ENCODE measurements at regions not wholly inside any gene's neighbourhood (a gene's known extent, or its start where the extent isn't known, plus 50 kb on each side); places are given as distances from the start of the nearest gene placed in this dataset.

- Mint-ChIP-seq H3K27me3 (no peaks in the 10 kb centered on the region), H3K9me3 (no peaks in the 10 kb centered on the region), H3K36me3 (ENCODE audit: low read depth) (no peaks in the 10 kb centered on the region), H3K4me1 (no peaks in the 10 kb centered on the region), H3K27ac (no peak overlapping the region), H3K4me3 (no peak overlapping the region)
- POLR2A ChIA-PET, result no interaction called here
- no peak for DNase-seq
- CTCF ChIA-PET, result no interaction called here
These were observed 505.1 kb downstream of the IRX1 start for GRCh38 chr5:4100739-4101138.

- Mint-ChIP-seq H3K4me1 (no peaks in the 10 kb centered on the region), H3K36me3 (ENCODE audit: low read depth) (no peaks in the 10 kb centered on the region), H3K27me3 (no peaks in the 10 kb centered on the region), H3K27ac (no peak overlapping the region), H3K4me3 (no peak overlapping the region), H3K9me3 (no peaks in the 10 kb centered on the region)
- DNase-seq, result no peak
- POLR2A ChIA-PET, result no interaction called here
- CTCF ChIA-PET, result interaction anchor here (0.7 kb wide), 1 partner anchor 80 kb away, joined by 6 read pairs; no protein-coding TSS in a partner anchor
These were observed 505.6 kb downstream of the IRX1 start for GRCh38 chr5:4101189-4101588.

GRCh38 chr5:4104831-4105597, 509.4 kb downstream of the IRX1 start:
- ChIA-PET CTCF (interaction anchor here (0.6 kb wide), 1 partner anchor 65 kb away, joined by 3 read pairs; no protein-coding TSS in a partner anchor), POLR2A (no interaction called here)
- Mint-ChIP-seq H3K36me3 (ENCODE audit: low read depth) (no peaks in the 10 kb centered on the region), H3K27ac (no peak overlapping the region), H3K4me3 (no peak overlapping the region), H3K4me1 (no peaks in the 10 kb centered on the region), H3K9me3 (no peaks in the 10 kb centered on the region), H3K27me3 (no peaks in the 10 kb centered on the region)
- no peak for DNase-seq

- Mint-ChIP-seq H3K9me3 (no peaks in the 10 kb centered on the region), H3K36me3 (ENCODE audit: low read depth) (no peaks in the 10 kb centered on the region), H3K4me1 (no peaks in the 10 kb centered on the region), H3K27ac (no peak overlapping the region), H3K27me3 (no peaks in the 10 kb centered on the region), H3K4me3 (no peak overlapping the region)
- no peak for DNase-seq
- CTCF ChIA-PET, result no interaction called here
- POLR2A ChIA-PET, result no interaction called here
These were observed 513.1 kb downstream of the IRX1 start for GRCh38 chr5:4108690-4109089.

GRCh38 chr5:4113426-4113825, 517.8 kb downstream of the IRX1 start:
- Mint-ChIP-seq H3K4me3 (no peak overlapping the region), H3K9me3 (peaks cover 3% of the 10 kb centered on the region), H3K27ac (no peak overlapping the region), H3K4me1 (no peaks in the 10 kb centered on the region), H3K36me3 (ENCODE audit: low read depth) (no peaks in the 10 kb centered on the region), H3K27me3 (no peaks in the 10 kb centered on the region)
- no peak for DNase-seq
- ChIA-PET POLR2A (no interaction called here), CTCF (no interaction called here)

GRCh38 chr5:4113905-4114304, 518.3 kb downstream of the IRX1 start:
- Mint-ChIP-seq H3K4me3 (no peak overlapping the region), H3K36me3 (ENCODE audit: low read depth) (no peaks in the 10 kb centered on the region), H3K27ac (no peak overlapping the region), H3K4me1 (no peaks in the 10 kb centered on the region), H3K27me3 (no peaks in the 10 kb centered on the region), H3K9me3 (peaks cover 3% of the 10 kb centered on the region)
- POLR2A ChIA-PET, result no interaction called here
- CTCF ChIA-PET, result no interaction called here
- no peak for DNase-seq

- H3K9me3 Mint-ChIP-seq, result peaks cover 3% of the 10 kb centered on the region
These were observed 518.8 kb downstream of the IRX1 start for GRCh38 chr5:4114452-4114851.

GRCh38 chr5:4116834-4117233, 521.2 kb downstream of the IRX1 start:
- Mint-ChIP-seq H3K36me3 (ENCODE audit: low read depth) (no peaks in the 10 kb centered on the region), H3K4me3 (no peak overlapping the region), H3K27me3 (no peaks in the 10 kb centered on the region), H3K27ac (no peak overlapping the region), H3K4me1 (no peaks in the 10 kb centered on the region), H3K9me3 (peaks cover 8% of the 10 kb centered on the region)
- CTCF ChIA-PET, result no interaction called here
- POLR2A ChIA-PET, result no interaction called here
- DNase-seq, result no peak

More at GRCh38 chr5:4114452-4114851, 518.8 kb downstream of the IRX1 start:
- H3K4me1 Mint-ChIP-seq, result no peaks in the 10 kb centered on the region
- H3K4me3 Mint-ChIP-seq, result no peak overlapping the region
- H3K27me3 Mint-ChIP-seq, result no peaks in the 10 kb centered on the region
- POLR2A ChIA-PET, result no interaction called here
- no peak overlapping the region for H3K27ac Mint-ChIP-seq
- no peak for DNase-seq
- CTCF ChIA-PET, result no interaction called here
- no peaks in the 10 kb centered on the region for H3K36me3 Mint-ChIP-seq (ENCODE audit: low read depth)

- ChIA-PET CTCF (no interaction called here), POLR2A (no interaction called here)
- Mint-ChIP-seq H3K27me3 (no peaks in the 10 kb centered on the region), H3K36me3 (ENCODE audit: low read depth) (no peaks in the 10 kb centered on the region), H3K4me1 (peaks cover 2% of the 10 kb centered on the region), H3K9me3 (peaks cover 7% of the 10 kb centered on the region), H3K4me3 (no peak overlapping the region), H3K27ac (no peak overlapping the region)
- DNase-seq, result no peak
These were observed 528.8 kb downstream of the IRX1 start for GRCh38 chr5:4124221-4124970.

- Mint-ChIP-seq H3K4me3 (no peak overlapping the region), H3K9me3 (peaks cover 2% of the 10 kb centered on the region), H3K27ac (no peak overlapping the region), H3K27me3 (no peaks in the 10 kb centered on the region), H3K4me1 (peaks cover 2% of the 10 kb centered on the region), H3K36me3 (ENCODE audit: low read depth) (no peaks in the 10 kb centered on the region)
- DNase-seq, result no peak
- CTCF ChIA-PET, result no interaction called here
- POLR2A ChIA-PET, result no interaction called here
These were observed 533.4 kb downstream of the IRX1 start for GRCh38 chr5:4128994-4129393.

- Mint-ChIP-seq H3K27me3 (no peaks in the 10 kb centered on the region), H3K9me3 (peaks cover 2% of the 10 kb centered on the region), H3K27ac (no peak overlapping the region), H3K4me3 (no peak overlapping the region), H3K36me3 (ENCODE audit: low read depth) (no peaks in the 10 kb centered on the region), H3K4me1 (no peaks in the 10 kb centered on the region)
- CTCF ChIA-PET, result no interaction called here
- no peak for DNase-seq
- POLR2A ChIA-PET, result no interaction called here
These were observed 533.9 kb downstream of the IRX1 start for GRCh38 chr5:4129523-4129922.

GRCh38 chr5:4130819-4131218, 535.2 kb downstream of the IRX1 start:
- POLR2A ChIA-PET, result no interaction called here
- CTCF ChIA-PET, result no interaction called here
- H3K9me3 Mint-ChIP-seq, result no peaks in the 10 kb centered on the region
- no peaks in the 10 kb centered on the region for H3K27me3 Mint-ChIP-seq
- no peak for DNase-seq
- H3K4me1 Mint-ChIP-seq, result no peaks in the 10 kb centered on the region
- H3K36me3 Mint-ChIP-seq (ENCODE audit: low read depth), result no peaks in the 10 kb centered on the region
- H3K4me3 Mint-ChIP-seq, result no peak overlapping the region
- no peak overlapping the region for H3K27ac Mint-ChIP-seq

GRCh38 chr5:4137781-4138180, 542.1 kb downstream of the IRX1 start:
- CTCF ChIA-PET, result no interaction called here
- no peaks in the 10 kb centered on the region for H3K4me1 Mint-ChIP-seq
- H3K27me3 Mint-ChIP-seq, result no peaks in the 10 kb centered on the region

GRCh38 chr5:4142842-4143241, 547.2 kb downstream of the IRX1 start:
- Mint-ChIP-seq H3K36me3 (ENCODE audit: low read depth) (no peaks in the 10 kb centered on the region), H3K27ac (no peak overlapping the region), H3K4me3 (no peak overlapping the region), H3K27me3 (no peaks in the 10 kb centered on the region), H3K9me3 (peaks cover 10% of the 10 kb centered on the region), H3K4me1 (no peaks in the 10 kb centered on the region)
- POLR2A ChIA-PET, result no interaction called here
- no peak for DNase-seq
- CTCF ChIA-PET, result no interaction called here

More at GRCh38 chr5:4137781-4138180, 542.1 kb downstream of the IRX1 start:
- Mint-ChIP-seq H3K27ac (no peak overlapping the region), H3K4me3 (no peak overlapping the region), H3K36me3 (ENCODE audit: low read depth) (no peaks in the 10 kb centered on the region), H3K9me3 (peaks cover 3% of the 10 kb centered on the region)
- POLR2A ChIA-PET, result no interaction called here
- DNase-seq, result no peak
